H9 (cell line): ENCODE measurements at regions not wholly inside any gene's neighbourhood (a gene's known extent, or its start where the extent isn't known, plus 50 kb on each side); places are given as distances from the start of the nearest gene placed in this dataset.
"Not testable (repeated sequence)": the region's sequence is repeated elsewhere in the genome, so short reads cannot be mapped to it uniquely, and the experiment has no call there.

Experiments
- DNase-seq: peaks from one replicate; pipeline ENCODE4 v3.0.0-alpha.2; 2017
- H2AFZ ChIP-seq: one replicate; pipeline ENCODE4 v1.6.1; 2013; ENCODE audit warnings: mild to moderate bottlenecking, low read length, control low read depth, moderate library complexity
- H2AK5ac ChIP-seq: 2 replicates; pipeline ENCODE4 v1.6.1; 2013; ENCODE audit warnings: low read length, control low read depth, mixed read lengths; ENCODE audit not compliant: insufficient read length
- H2BK120ac ChIP-seq: one replicate; pipeline ENCODE4 v1.6.1; 2013; ENCODE audit warnings: low read depth, mild to moderate bottlenecking, low read length, control low read depth, inconsistent platforms; ENCODE audit not compliant: poor library complexity, severe bottlenecking
- H2BK12ac ChIP-seq: 2 replicates; pipeline ENCODE4 v1.6.1; 2013; ENCODE audit warnings: low read length, control low read depth, mixed read lengths, low read depth; ENCODE audit not compliant: insufficient read length
- H2BK15ac ChIP-seq: 2 replicates; pipeline ENCODE4 v1.6.1; 2013; ENCODE audit warnings: low read depth, low read length, control low read depth
- H2BK20ac ChIP-seq: one replicate; pipeline ENCODE4 v1.6.1; 2013; ENCODE audit warnings: low read depth, mild to moderate bottlenecking, low read length, control low read depth, inconsistent platforms; ENCODE audit not compliant: poor library complexity, severe bottlenecking
- H2BK5ac ChIP-seq: 2 replicates; pipeline ENCODE4 v1.6.1; 2013; ENCODE audit warnings: low read length, control low read depth, mixed read lengths; ENCODE audit not compliant: insufficient read length
- H3K14ac ChIP-seq: 2 replicates; pipeline ENCODE4 v1.6.1; 2013; ENCODE audit warnings: low read length, control low read depth; ENCODE audit not compliant: insufficient read depth
- H3K18ac ChIP-seq: 2 replicates; pipeline ENCODE4 v1.6.1; 2013; ENCODE audit warnings: low read depth, mild to moderate bottlenecking, mixed read lengths, low read length, control low read depth; ENCODE audit not compliant: insufficient read length
- H3K23ac ChIP-seq: 2 replicates; pipeline ENCODE4 v1.6.1; 2013; ENCODE audit warnings: low read length, control low read depth, mixed read lengths, low read depth; ENCODE audit not compliant: insufficient read length
- H3K23me2 ChIP-seq: 2 replicates; pipeline ENCODE4 v1.6.1; 2013; ENCODE audit warnings: low read depth, mild to moderate bottlenecking, mixed read lengths, low read length, control low read depth; ENCODE audit not compliant: insufficient read length, poor library complexity, severe bottlenecking
- H3K27ac ChIP-seq: 2 replicates; pipeline ENCODE4 v1.5.1; 2013; ENCODE audit warnings: low read length, control low read depth, mixed read lengths, low read depth; ENCODE audit not compliant: insufficient read length
- H3K27me3 ChIP-seq: 2 replicates; pipeline ENCODE4 v1.6.1; 2013; ENCODE audit warnings: low read length, control low read depth, inconsistent platforms; ENCODE audit not compliant: insufficient read depth
- H3K4ac ChIP-seq: 2 replicates; pipeline ENCODE4 v1.6.1; 2013; ENCODE audit warnings: low read depth, mild to moderate bottlenecking, control low read depth, inconsistent platforms, low read length, moderate library complexity
- H3K4me1 ChIP-seq: 2 replicates; pipeline ENCODE4 v1.6.1; 2013; ENCODE audit warnings: low read length, control low read depth, inconsistent platforms; ENCODE audit not compliant: insufficient read depth
- H3K4me2 ChIP-seq: 2 replicates; pipeline ENCODE4 v1.6.1; 2013; ENCODE audit warnings: low read length, control low read depth, mixed read lengths; ENCODE audit not compliant: insufficient read length, insufficient read depth
- H3K56ac ChIP-seq: 2 replicates; pipeline ENCODE4 v1.6.1; 2013; ENCODE audit warnings: low read depth, mild to moderate bottlenecking, mixed read lengths, low read length, control low read depth; ENCODE audit not compliant: insufficient read length
- H3K79me1 ChIP-seq: 2 replicates; pipeline ENCODE4 v1.6.1; 2013; ENCODE audit warnings: low read depth, mild to moderate bottlenecking, moderate library complexity, low read length, control low read depth, inconsistent platforms; ENCODE audit not compliant: insufficient read depth, poor library complexity, severe bottlenecking
- H3K79me2 ChIP-seq: 2 replicates; pipeline ENCODE4 v1.6.1; 2013; ENCODE audit warnings: low read length, control low read depth, inconsistent platforms; ENCODE audit not compliant: insufficient read depth
- H3K9ac ChIP-seq: 2 replicates; pipeline ENCODE4 v1.6.1; 2013; ENCODE audit warnings: low read length, control low read depth, mixed read lengths; ENCODE audit not compliant: insufficient read length; ENCODE audit errors: extremely low read depth
- H3K9me3 ChIP-seq: one replicate; pipeline ENCODE4 v1.6.1; 2013; ENCODE audit warnings: low read depth, low read length, inconsistent platforms; ENCODE audit not compliant: control insufficient read depth
- H3T11ph ChIP-seq: one replicate; pipeline ENCODE4 v1.6.1; 2013; ENCODE audit warnings: mild to moderate bottlenecking, low read length, control low read depth, inconsistent platforms
- H4K20me1 ChIP-seq: one replicate; pipeline ENCODE4 v1.6.1; 2013; ENCODE audit not compliant: control insufficient read depth, insufficient read length, insufficient read depth
- H4K5ac ChIP-seq: 2 replicates; pipeline ENCODE4 v1.6.1; 2013; ENCODE audit warnings: low read depth, mild to moderate bottlenecking, mixed read lengths, low read length, control low read depth; ENCODE audit not compliant: insufficient read length
- H4K8ac ChIP-seq: replicated peaks from 2 replicates; pipeline ENCODE4 v1.6.1; 2013; ENCODE audit warnings: low read length, control low read depth, mixed read lengths, low read depth; ENCODE audit not compliant: insufficient read length
- H4K91ac ChIP-seq: 2 replicates; pipeline ENCODE4 v1.6.1; 2013; ENCODE audit warnings: low read depth, mild to moderate bottlenecking, moderate library complexity, mixed read lengths, low read length, control low read depth; ENCODE audit not compliant: insufficient read length
- H3K27ac Mint-ChIP-seq, 3 experiments: 2 replicates in 2 of 3; 3 replicates in 1 of 3; pipeline ENCODE4 v1.8.0; 2020 to 2021; ENCODE audit warnings: mixed read lengths in 3 of 3, mild to moderate bottlenecking in 1 of 3, moderate library complexity in 1 of 3
- H3K27me3 Mint-ChIP-seq: 2 replicates; pipeline ENCODE4 v1.8.0; 2021; ENCODE audit warnings: low read depth, mild to moderate bottlenecking, moderate library complexity, mixed read lengths
- H3K36me3 Mint-ChIP-seq, 3 experiments: 2 replicates in 2 of 3; 3 replicates in 1 of 3; pipeline ENCODE4 v1.8.0; 2020 to 2021; ENCODE audit warnings: low read depth in 3 of 3, mixed read lengths in 3 of 3; ENCODE audit not compliant: insufficient read depth in 1 of 3
- H3K4me1 Mint-ChIP-seq, 2 experiments: 2 replicates each; pipeline ENCODE4 v1.8.0; 2020; ENCODE audit warnings: mixed read lengths in 2 of 2
- H3K4me3 Mint-ChIP-seq, 2 experiments: 2 replicates in 1 of 2; 3 replicates in 1 of 2; pipeline ENCODE4 v1.8.0; 2020 to 2021; ENCODE audit warnings: mild to moderate bottlenecking in 2 of 2, mixed read lengths in 2 of 2, moderate library complexity in 1 of 2
- H3K9me3 Mint-ChIP-seq, 2 experiments: 2 replicates in 1 of 2; 3 replicates in 1 of 2; pipeline ENCODE4 v1.8.0; 2020; ENCODE audit warnings: mild to moderate bottlenecking in 2 of 2, mixed read lengths in 2 of 2, moderate library complexity in 1 of 2
- WGBS: extraction: QIAGEN DNeasy Blood & Tissue Kit; methylation state at CpG from one replicate; pipeline ENCODE4 v1.1.7; 2013; ENCODE audit warnings: missing lambda C conversion rate, low lambda C conversion rate, mixed read lengths; ENCODE audit not compliant: insufficient read length; ENCODE audit errors: extremely low coverage; 5-methylcytosine and 5-hydroxymethylcytosine counted together

- not testable (repeated sequence) for H3K27me3 Mint-ChIP-seq
- peaks cover 87 to 90% of the 10 kb centered on the region in 2 experiments for H3K9me3 Mint-ChIP-seq
Observed at GRCh38 chr22:11584231-11584630, 3943.8 kb upstream of the OR11H1 start.

DNA sequence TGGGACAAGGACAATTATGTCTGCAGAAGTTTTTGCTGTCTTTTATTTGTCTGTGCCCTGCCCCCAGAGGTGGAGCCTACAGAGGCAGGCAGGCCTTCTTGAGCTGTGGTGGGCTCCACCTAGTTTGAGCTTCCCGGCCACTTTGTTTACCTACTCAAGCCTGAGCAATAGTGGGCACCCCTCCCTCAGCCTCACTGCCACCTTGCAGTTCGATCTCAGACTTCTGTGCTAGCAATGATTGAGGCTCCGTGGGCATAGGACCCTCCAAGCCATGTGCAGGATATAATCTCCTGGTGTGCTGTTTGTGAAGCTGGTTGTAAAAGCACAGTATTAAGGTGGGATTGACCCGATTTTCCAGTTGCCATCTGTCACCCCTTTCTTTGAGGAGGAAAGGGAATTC lies 3933.4 kb upstream of the OR11H1 start:
- not testable (repeated sequence) for H3K27me3 ChIP-seq, H2AK5ac ChIP-seq, H2BK120ac ChIP-seq, H3K79me1 ChIP-seq, H4K20me1 ChIP-seq, H3K56ac ChIP-seq, H2BK5ac ChIP-seq, DNase-seq, H3K14ac ChIP-seq, H4K8ac ChIP-seq, H3K9ac ChIP-seq, H3T11ph ChIP-seq, H3K23me2 ChIP-seq, H3K4me1 Mint-ChIP-seq, H3K4me2 ChIP-seq, H3K79me2 ChIP-seq, H3K23ac ChIP-seq, H3K4me3 Mint-ChIP-seq, H2BK12ac ChIP-seq, H3K18ac ChIP-seq, H2BK15ac ChIP-seq, H4K5ac ChIP-seq, H3K27ac ChIP-seq, H3K4me1 ChIP-seq, H3K4ac ChIP-seq, H2BK20ac ChIP-seq, H3K27ac Mint-ChIP-seq, H4K91ac ChIP-seq, H2AFZ ChIP-seq
- Mint-ChIP-seq H3K9me3 (peaks cover 94 to 95% of the 10 kb centered on the region in 2 experiments), H3K36me3 (peaks cover 24 to 64% (median 35%) of the 10 kb centered on the region in 3 experiments), H3K27me3 (peaks cover 18% of the 10 kb centered on the region)
- peaks cover 47% of the 10 kb centered on the region for H3K9me3 ChIP-seq
- WGBS = no CpG with 5 or more reads among the region's 4 CpGs

More at GRCh38 chr22:11584231-11584630, 3943.8 kb upstream of the OR11H1 start:
- H4K20me1 ChIP-seq, H2BK120ac ChIP-seq, H3K14ac ChIP-seq, H3K4ac ChIP-seq, DNase-seq, H4K5ac ChIP-seq, H3K79me1 ChIP-seq, H3K79me2 ChIP-seq, H3K27ac ChIP-seq, H3K4me1 ChIP-seq, H3K18ac ChIP-seq, H2AFZ ChIP-seq, H3K23ac ChIP-seq, H3K56ac ChIP-seq, H2BK12ac ChIP-seq, H2BK5ac ChIP-seq, H4K8ac ChIP-seq, H2AK5ac ChIP-seq, H3K27me3 ChIP-seq, H3K27ac Mint-ChIP-seq, H3K4me1 Mint-ChIP-seq, H3T11ph ChIP-seq, H2BK15ac ChIP-seq, H3K9ac ChIP-seq, H2BK20ac ChIP-seq, H3K4me2 ChIP-seq, H3K23me2 ChIP-seq, H3K4me3 Mint-ChIP-seq, H4K91ac ChIP-seq: not testable (repeated sequence)
- no CpG with 5 or more reads among the region's 4 CpGs for WGBS
- peaks cover 72% of the 10 kb centered on the region for H3K9me3 ChIP-seq
- H3K36me3 Mint-ChIP-seq = peaks cover 13 to 50% (median 38%) of the 10 kb centered on the region in 3 experiments
